Right lobe of liver (tissue), 6 donors: ENCODE measurements at regions not wholly inside any gene's neighbourhood (a gene's known extent, or its start where the extent isn't known, plus 50 kb on each side); places are given as distances from the start of the nearest gene placed in this dataset.

Source experiments
- ATAC-seq, 4 donors: fragments of 200-7000 bp; cut with Tn5 transposase; one replicate each; pipeline ENCODE4 v1.9.1; 2020; ENCODE audit warnings: mild to moderate bottlenecking in 4 of 4, moderate library complexity in 4 of 4
- DNase-seq, 3 donors: peaks; one replicate each; pipeline ENCODE4 v3.0.0-alpha.2; 2020
- H3K27ac ChIP-seq, 3 donors: fragments of 200-600 bp; one replicate each; pipeline ENCODE4 v1.8.0; 2022
- H3K27me3 ChIP-seq, 2 donors: fragments of 200-600 bp; one replicate each; pipeline ENCODE4 v1.8.0; 2022
- H3K36me3 ChIP-seq, 4 donors: fragments of 200-600 bp; sonication (generic) in 1 of 4; one replicate each; pipeline versions ENCODE4 v1.5.1 to v1.8.0; 2017 to 2022; ENCODE audit warnings: control low read depth in 1 of 4
- H3K4me1 ChIP-seq, 4 donors: fragments of 200-600 bp; sonication (generic) in 1 of 4; one replicate each; pipeline versions ENCODE4 v1.5.1 to v1.8.0; 2017 to 2022; ENCODE audit warnings: control low read depth in 1 of 4
- H3K4me3 ChIP-seq, 3 donors: fragments of 200-600 bp; one replicate each; pipeline ENCODE4 v1.8.0; 2022
- H3K9me3 ChIP-seq, 4 donors: fragments of 200-600 bp; sonication (generic) in 1 of 4; one replicate each; pipeline versions ENCODE4 v1.5.1 to v1.8.0; 2017 to 2022; ENCODE audit warnings: control low read depth in 1 of 4
- CTCF ChIP-seq, 4 donors: fragments of 200-600 bp in 3 of 4; fragments of 450-650 bp in 1 of 4; IDR thresholded peaks; one replicate each; pipeline versions ENCODE4 v1.5.1 to v1.8.0; 2016 to 2022; ENCODE audit warnings: antibody characterized with exemption in 4 of 4, mild to moderate bottlenecking in 2 of 4
- POLR2A ChIP-seq: fragments of 450-650 bp; IDR thresholded peaks from one replicate; pipeline ENCODE4 v1.6.1; 2017; ENCODE audit warnings: antibody characterized with exemption, mild to moderate bottlenecking
- WGBS: methylation state at CpG from one replicate; pipeline ENCODE4 v1.1.6; 2018; ENCODE audit warnings: low coverage, low lambda C conversion rate; ENCODE audit not compliant: insufficient coverage; ENCODE audit errors: missing lambda C conversion rate; 5-methylcytosine and 5-hydroxymethylcytosine counted together
- intact Hi-C, 2 donors: fragments of 100-400 bp; cut with DNase I; formaldehyde crosslinking; loops; one replicate each; pipeline versions ENCODE4 v1.11.2 to v1.14.1; 2022
- donor health status: DM: no; HTN: yes; CAD: no.
- donor health status: DM: no; HTN: no; CAD: no.
- donor health status: DM: no; HTN: no; CAD: no.
- donor health status: DM: no; HTN: yes; CAD: no.
- donor health status: DM: no; HTN: yes; CAD: no.

DNA sequence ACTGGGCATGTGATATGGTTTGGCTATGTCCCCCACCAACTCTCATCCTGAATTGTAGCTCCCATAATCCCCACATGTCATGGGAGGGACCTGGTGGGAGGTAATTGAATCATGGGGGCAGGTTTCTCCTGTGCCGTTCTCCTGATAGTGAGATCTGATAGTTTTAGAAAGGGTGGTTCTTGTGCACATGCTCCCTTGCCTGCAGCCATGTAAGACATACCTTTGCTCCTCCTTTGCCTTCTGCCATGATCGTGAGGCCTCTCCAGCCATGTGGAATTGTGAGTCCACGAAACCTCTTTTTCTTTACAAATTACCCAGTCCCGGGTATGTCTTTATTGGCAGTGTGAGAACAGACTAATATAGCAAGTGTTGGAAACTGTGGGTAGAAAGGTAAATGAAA lies 99.5 kb upstream of the HMCN1 start:
- DNase-seq (no peak), ATAC-seq (no peak)
- Histone ChIP-seq H3K9me3 (no peaks in the 10 kb centered on the region), H3K27me3 (no peaks in the 10 kb centered on the region), H3K4me3 (no peak overlapping the region), H3K4me1 (no peaks in the 10 kb centered on the region), H3K36me3 (no peaks in the 10 kb centered on the region), H3K27ac (no peak overlapping the region)
- no peak for TF ChIP-seq CTCF (IDR thresholded peaks at IDR 0.05)
- TF ChIP-seq POLR2A, result no peak
- 78% methylated on average over 3 of the region's 4 CpGs for WGBS
- intact Hi-C loops, result no loop called here

- 81% methylated on average over 4 of the region's 4 CpGs for WGBS
Observed at GRCh38 chr1:185632659-185633423, 101.3 kb upstream of the HMCN1 start.

DNA sequence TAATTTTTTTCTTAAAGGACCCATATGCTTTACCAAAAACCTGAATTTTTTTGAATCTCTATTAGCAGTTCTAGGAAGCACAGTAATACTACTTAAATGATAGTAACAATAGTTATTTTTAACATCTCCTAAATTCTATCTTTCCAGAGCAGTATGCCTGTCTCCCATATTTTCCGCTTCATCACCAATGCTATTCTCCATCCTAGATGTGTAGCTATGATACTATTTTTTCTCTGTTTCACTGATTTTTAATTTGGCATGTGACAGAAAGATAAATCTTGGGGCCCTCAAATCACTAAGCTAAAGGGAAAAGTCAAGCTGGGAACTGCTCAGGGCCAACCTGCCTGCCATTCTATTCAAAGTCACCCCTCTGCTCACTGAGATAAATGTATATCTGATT lies 102.3 kb upstream of the HMCN1 start:
- Histone ChIP-seq H3K9me3 (no peaks in the 10 kb centered on the region), H3K4me1 (no peaks in the 10 kb centered on the region), H3K27me3 (no peaks in the 10 kb centered on the region), H3K27ac (no peak overlapping the region), H3K4me3 (no peak overlapping the region), H3K36me3 (no peaks in the 10 kb centered on the region)
- intact Hi-C loops, result no loop called here
- ATAC-seq (no peak), DNase-seq (no peak)
- WGBS, result 100% methylated on average over 1 of the region's 1 CpG
- TF ChIP-seq CTCF (IDR thresholded peaks at IDR 0.05) (no peak), POLR2A (no peak)

More at GRCh38 chr1:185632659-185633423, 101.3 kb upstream of the HMCN1 start:
- Histone ChIP-seq H3K4me3 (no peak overlapping the region), H3K36me3 (no peaks in the 10 kb centered on the region), H3K4me1 (no peaks in the 10 kb centered on the region), H3K9me3 (no peaks in the 10 kb centered on the region), H3K27ac (no peak overlapping the region), H3K27me3 (no peaks in the 10 kb centered on the region)
- ATAC-seq (peak in 1 of 4 donors; percentile 23), DNase-seq (no peak)
- TF ChIP-seq POLR2A (no peak), CTCF (IDR thresholded peaks at IDR 0.05) (no peak)
- intact Hi-C loops, result no loop called here

DNA sequence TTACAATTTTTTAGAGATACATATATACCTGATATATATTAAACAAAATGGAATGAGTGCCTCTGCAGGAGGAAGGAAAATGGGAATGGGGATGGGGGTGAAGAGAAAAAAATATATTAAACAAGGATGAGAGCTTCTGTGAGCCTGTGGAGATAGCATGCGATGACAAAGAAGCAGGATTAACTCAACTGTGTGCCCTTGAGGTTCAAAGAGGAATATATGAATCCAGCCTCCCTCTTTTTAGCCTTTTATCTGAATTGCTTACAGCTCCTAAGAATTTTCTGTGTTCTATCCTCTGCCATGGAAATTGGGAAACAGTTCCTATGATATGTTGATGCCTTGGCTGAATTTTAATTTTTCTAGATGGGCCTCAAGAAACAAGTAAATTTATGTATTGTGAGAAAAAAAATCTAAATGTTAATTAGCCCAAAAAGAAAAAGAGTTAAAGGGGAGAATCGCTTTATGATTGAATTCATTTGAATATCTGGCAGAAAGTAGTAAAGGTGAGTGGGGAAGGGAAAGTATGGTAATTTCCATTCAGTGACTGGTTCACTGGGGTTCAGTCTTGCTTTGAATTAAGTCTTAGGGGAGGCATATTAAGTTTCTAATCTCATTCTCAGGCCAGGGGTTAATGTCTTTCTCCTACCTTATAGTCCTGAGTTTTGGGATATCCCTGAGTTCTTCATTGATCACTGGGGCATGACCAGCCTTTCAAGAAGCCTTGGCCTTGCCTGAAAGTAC lies 106.3 kb upstream of the HMCN1 start:
- ATAC-seq (no peak), DNase-seq (no peak)
- 91% methylated on average over 2 of the region's 2 CpGs for WGBS
- Histone ChIP-seq H3K27ac (no peak overlapping the region), H3K4me3 (no peak overlapping the region), H3K4me1 (no peaks in the 10 kb centered on the region), H3K9me3 (no peaks in the 10 kb centered on the region), H3K27me3 (no peaks in the 10 kb centered on the region), H3K36me3 (no peaks in the 10 kb centered on the region)
- no peak for TF ChIP-seq CTCF (IDR thresholded peaks at IDR 0.05)
- no peak for TF ChIP-seq POLR2A
- intact Hi-C loops, result no loop called here
